ENCODE measurements at regions not wholly inside any gene's neighbourhood (a gene's known extent, or its start where the extent isn't known, plus 50 kb on each side); places are given as distances from the start of the nearest gene placed in this dataset.

- intact Hi-C loops (cut with micrococcal nuclease; ENCODE audit: unreplicated experiment), result no loop called here
- BruUV-seq (replicated peaks), result no TSS peak
- Mint-ChIP-seq H3K4me1 (ENCODE audit: low read depth, unreplicated experiment) (no peaks in the 10 kb centered on the region), H3K27me3 (ENCODE audit: insufficient read depth, unreplicated experiment) (no peaks in the 10 kb centered on the region), H3K9me3 (ENCODE audit: unreplicated experiment) (no peaks in the 10 kb centered on the region), H3K27ac (ENCODE audit: unreplicated experiment) (no peak overlapping the region), H3K4me3 (ENCODE audit: unreplicated experiment) (no peak overlapping the region), H3K36me3 (ENCODE audit: insufficient read depth, unreplicated experiment) (no peaks in the 10 kb centered on the region)
- H3K4me1 ChIP-seq, result no peaks in the 10 kb centered on the region
- CTCF ChIA-PET, result no interaction called here
- H3K4me3 ChIP-seq (ENCODE audit: low read depth, low read length), result no peak overlapping the region
- POLR2A ChIA-PET, result no interaction called here
- H3K9me3 ChIP-seq, result no peaks in the 10 kb centered on the region
- TF ChIP-seq CTCF (IDR thresholded peaks at IDR 0.05; ENCODE audit: insufficient read depth in 1 of 2, low read depth in 1 of 2, low read length in 1 of 2, severe bottlenecking in 1 of 2, unreplicated experiment in 1 of 2), result no peak
- no peak for DNase-seq
- no peaks in the 10 kb centered on the region for H3K36me3 ChIP-seq (ENCODE audit: control insufficient read depth, insufficient read depth, low read length)
- H3K27me3 ChIP-seq (replicated peaks; ENCODE audit: control insufficient read depth, insufficient read depth, low read length), result no peaks in the 10 kb centered on the region
Observed at GRCh38 chr2:188675391-188676009, 298.7 kb upstream of the COL3A1 start.

GRCh38 chr2:188676010-188676400 lies 298.2 kb upstream of the COL3A1 start:
- no peaks in the 10 kb centered on the region for H3K27me3 ChIP-seq (replicated peaks; ENCODE audit: control insufficient read depth, insufficient read depth, low read length)
- Mint-ChIP-seq H3K4me3 (ENCODE audit: unreplicated experiment) (no peak overlapping the region), H3K36me3 (ENCODE audit: insufficient read depth, unreplicated experiment) (no peaks in the 10 kb centered on the region), H3K4me1 (ENCODE audit: low read depth, unreplicated experiment) (no peaks in the 10 kb centered on the region), H3K9me3 (ENCODE audit: unreplicated experiment) (no peaks in the 10 kb centered on the region), H3K27ac (ENCODE audit: unreplicated experiment) (no peak overlapping the region), H3K27me3 (ENCODE audit: insufficient read depth, unreplicated experiment) (no peaks in the 10 kb centered on the region)
- H3K9me3 ChIP-seq, result no peaks in the 10 kb centered on the region
- ChIA-PET CTCF (no interaction called here), POLR2A (no interaction called here)
- intact Hi-C loops (cut with micrococcal nuclease; ENCODE audit: unreplicated experiment), result no loop called here
- H3K4me1 ChIP-seq, result no peaks in the 10 kb centered on the region
- BruUV-seq (replicated peaks), result no TSS peak
- TF ChIP-seq CTCF (IDR thresholded peaks at IDR 0.05; ENCODE audit: insufficient read depth in 1 of 2, low read depth in 1 of 2, low read length in 1 of 2, severe bottlenecking in 1 of 2, unreplicated experiment in 1 of 2), result no peak
- no peak overlapping the region for H3K4me3 ChIP-seq (ENCODE audit: low read depth, low read length)
- no peaks in the 10 kb centered on the region for H3K36me3 ChIP-seq (ENCODE audit: control insufficient read depth, insufficient read depth, low read length)
- DNase-seq, result no peak

- Mint-ChIP-seq H3K27me3 (ENCODE audit: insufficient read depth, unreplicated experiment) (no peaks in the 10 kb centered on the region), H3K4me3 (ENCODE audit: unreplicated experiment) (no peak overlapping the region), H3K36me3 (ENCODE audit: insufficient read depth, unreplicated experiment) (no peaks in the 10 kb centered on the region), H3K27ac (ENCODE audit: unreplicated experiment) (no peak overlapping the region), H3K9me3 (ENCODE audit: unreplicated experiment) (no peaks in the 10 kb centered on the region), H3K4me1 (ENCODE audit: low read depth, unreplicated experiment) (no peaks in the 10 kb centered on the region)
- ChIA-PET POLR2A (no interaction called here), CTCF (no interaction called here)
- intact Hi-C loops (cut with micrococcal nuclease; ENCODE audit: unreplicated experiment), result no loop called here
- DNase-seq, result no peak
- no peaks in the 10 kb centered on the region for H3K4me1 ChIP-seq
- no peak overlapping the region for H3K4me3 ChIP-seq (ENCODE audit: low read depth, low read length)
- no peak for TF ChIP-seq CTCF (IDR thresholded peaks at IDR 0.05; ENCODE audit: insufficient read depth in 1 of 2, low read depth in 1 of 2, low read length in 1 of 2, severe bottlenecking in 1 of 2, unreplicated experiment in 1 of 2)
- no TSS peak for BruUV-seq (replicated peaks)
- no peaks in the 10 kb centered on the region for H3K9me3 ChIP-seq
- no peaks in the 10 kb centered on the region for H3K36me3 ChIP-seq (ENCODE audit: control insufficient read depth, insufficient read depth, low read length)
- no peaks in the 10 kb centered on the region for H3K27me3 ChIP-seq (replicated peaks; ENCODE audit: control insufficient read depth, insufficient read depth, low read length)
Observed at GRCh38 chr2:188677142-188677541, 297.0 kb upstream of the COL3A1 start.

Data from Caco-2 (cell line).